ENCODE measurements at regions not wholly inside any gene's neighbourhood (a gene's known extent, or its start where the extent isn't known, plus 50 kb on each side); places are given as distances from the start of the nearest gene placed in this dataset.

DNA sequence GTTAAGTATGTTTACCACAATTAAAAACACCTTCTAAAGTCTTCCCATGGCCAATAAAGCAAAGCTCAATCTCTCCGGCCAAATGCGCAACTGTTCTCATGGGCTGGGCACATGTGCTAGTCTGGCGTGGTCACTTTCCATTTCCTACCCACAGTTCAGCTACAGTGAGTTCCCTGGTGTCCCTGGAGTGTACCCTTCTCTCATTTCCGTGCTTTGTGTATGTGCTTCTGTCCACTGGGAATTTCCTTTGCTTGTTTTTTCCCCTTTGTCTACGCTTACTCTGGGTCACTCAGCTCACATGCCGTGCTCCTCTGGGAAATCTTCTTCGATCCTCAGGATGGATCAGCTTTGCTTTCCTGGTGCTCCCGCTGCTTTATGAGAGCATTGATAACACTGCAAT is 69.6 kb upstream of the GYPC start:
- TF ChIP-seq POLR2A (IDR thresholded peaks at IDR 0.05) (no peak), POLR2AphosphoS5 (IDR thresholded peaks at IDR 0.05; ENCODE audit: insufficient read depth in 1 of 2, low read depth in 1 of 2) (no peak)
- TF ChIP-seq, protein P1, sequence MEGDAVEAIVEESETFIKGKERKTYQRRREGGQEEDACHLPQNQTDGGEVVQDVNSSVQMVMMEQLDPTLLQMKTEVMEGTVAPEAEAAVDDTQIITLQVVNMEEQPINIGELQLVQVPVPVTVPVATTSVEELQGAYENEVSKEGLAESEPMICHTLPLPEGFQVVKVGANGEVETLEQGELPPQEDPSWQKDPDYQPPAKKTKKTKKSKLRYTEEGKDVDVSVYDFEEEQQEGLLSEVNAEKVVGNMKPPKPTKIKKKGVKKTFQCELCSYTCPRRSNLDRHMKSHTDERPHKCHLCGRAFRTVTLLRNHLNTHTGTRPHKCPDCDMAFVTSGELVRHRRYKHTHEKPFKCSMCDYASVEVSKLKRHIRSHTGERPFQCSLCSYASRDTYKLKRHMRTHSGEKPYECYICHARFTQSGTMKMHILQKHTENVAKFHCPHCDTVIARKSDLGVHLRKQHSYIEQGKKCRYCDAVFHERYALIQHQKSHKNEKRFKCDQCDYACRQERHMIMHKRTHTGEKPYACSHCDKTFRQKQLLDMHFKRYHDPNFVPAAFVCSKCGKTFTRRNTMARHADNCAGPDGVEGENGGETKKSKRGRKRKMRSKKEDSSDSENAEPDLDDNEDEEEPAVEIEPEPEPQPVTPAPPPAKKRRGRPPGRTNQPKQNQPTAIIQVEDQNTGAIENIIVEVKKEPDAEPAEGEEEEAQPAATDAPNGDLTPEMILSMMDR (IDR thresholded peaks at IDR 0.05) = no peak
